Heart left ventricle (tissue), 16 donors: ENCODE measurements at regions not wholly inside any gene's neighbourhood (a gene's known extent, or its start where the extent isn't known, plus 50 kb on each side); places are given as distances from the start of the nearest gene placed in this dataset.

ENCODE experiments used
- ATAC-seq, 4 donors: fragments of 200-7000 bp; cut with Tn5 transposase; one replicate each; pipeline ENCODE4 v1.9.1; 2020 to 2022; ENCODE audit warnings: moderate library complexity in 4 of 4, mild to moderate bottlenecking in 3 of 4, moderate number of reproducible peaks in 1 of 4
- DNase-seq, 5 donors: peaks; one replicate each; pipeline ENCODE4 v3.0.0-alpha.2; 2020
- H3K27ac ChIP-seq, 12 donors: fragments of 200-600 bp; sonication (generic) in 4 of 12; one replicate each; pipeline versions ENCODE4 v1.5.0 to v1.8.0; 2016 to 2022; ENCODE audit warnings: mild to moderate bottlenecking in 2 of 12
- H3K27me3 ChIP-seq, 9 donors: fragments of 200-600 bp; sonication (generic) in 2 of 9; one replicate each; pipeline versions ENCODE4 v1.5.1 to v1.8.0; 2016 to 2022; ENCODE audit warnings: mild to moderate bottlenecking in 3 of 9
- H3K36me3 ChIP-seq, 9 donors: fragments of 200-600 bp; sonication (generic) in 2 of 9; one replicate each; pipeline versions ENCODE4 v1.5.0 to v1.8.0; 2018 to 2022; ENCODE audit warnings: mild to moderate bottlenecking in 2 of 9
- H3K4me1 ChIP-seq, 12 donors: fragments of 200-600 bp; sonication (generic) in 4 of 12; one replicate each; pipeline versions ENCODE4 v1.5.0 to v1.8.0; 2016 to 2022; ENCODE audit warnings: mild to moderate bottlenecking in 3 of 12
- H3K4me3 ChIP-seq, 12 donors: fragments of 200-600 bp; sonication (generic) in 4 of 12; one replicate each; pipeline versions ENCODE4 v1.5.0 to v1.8.0; 2017 to 2022; ENCODE audit warnings: mild to moderate bottlenecking in 9 of 12, moderate library complexity in 4 of 12
- H3K9me3 ChIP-seq, 12 donors: fragments of 200-600 bp; sonication (generic) in 4 of 12; one replicate each; pipeline versions ENCODE4 v1.5.0 to v1.8.0; 2016 to 2022; ENCODE audit warnings: mild to moderate bottlenecking in 1 of 12
- CTCF ChIP-seq, 12 donors: fragments of 200-600 bp; sonication (generic) in 4 of 12; IDR thresholded peaks; one replicate each; pipeline versions ENCODE4 v1.5.0 to v1.8.0; 2018 to 2022; ENCODE audit warnings: antibody characterized with exemption in 12 of 12, mild to moderate bottlenecking in 5 of 12
- POLR2A ChIP-seq, 2 donors: fragments of 450-650 bp; IDR thresholded peaks; one replicate each; pipeline ENCODE4 v1.6.1; 2017; ENCODE audit warnings: antibody characterized with exemption in 2 of 2, mild to moderate bottlenecking in 2 of 2, moderate library complexity in 2 of 2
- WGBS, 4 donors: extraction: QIAGEN DNeasy Blood & Tissue Kit in 2 of 4; methylation state at CpG; one replicate each; pipeline versions ENCODE4 v1.1.5 to v1.1.7; 2013 to 2018; 5-methylcytosine and 5-hydroxymethylcytosine counted together
- intact Hi-C, 10 donors: fragments of 100-400 bp; cut with DNase I; formaldehyde crosslinking; loops; one replicate each; pipeline versions ENCODE4 v1.11.1 to v1.14.2; 2022
- donor health status: ischemic (EF 13 %, LVEDD 7.1; RV severe dilation, severe dysfunction).
- donor health status: healthy with polysubstance abuse.
- donor health status: DM: no; HTN: yes; CAD: no.
- donor health status: DM: no; HTN: no; CAD: no.
- donor health status: ischemic (EF 25% LVEDD 6.9; RV normal size, moderate dysfunction).
- donor health status: ischemic (EF 25% LVEDD 5.7; RV mildly dilated, moderate dysfunction).
- donor health status: healthy.
- donor health status: DM: yes; HTN: yes; CAD: no.
- donor health status: ischemic (EF 35%, LVEDD 5.7; RV mildly dilated, moderate dysfunction).
- donor health status: nonischemic (EF 11% LVEDD 7.7; RV severe dilation, severe dysfunction).
- donor health status: DM: yes; HTN: yes; CAD: no.
- donor health status: PGD.
- donor health status: ischemic (EF 29% LVEDD 5.4; RV normal size, mild dysfunction).
- donor health status: nonischemic (EF 23%, LVEDD 6.1; RV moderate dilation, normal function).

DNA sequence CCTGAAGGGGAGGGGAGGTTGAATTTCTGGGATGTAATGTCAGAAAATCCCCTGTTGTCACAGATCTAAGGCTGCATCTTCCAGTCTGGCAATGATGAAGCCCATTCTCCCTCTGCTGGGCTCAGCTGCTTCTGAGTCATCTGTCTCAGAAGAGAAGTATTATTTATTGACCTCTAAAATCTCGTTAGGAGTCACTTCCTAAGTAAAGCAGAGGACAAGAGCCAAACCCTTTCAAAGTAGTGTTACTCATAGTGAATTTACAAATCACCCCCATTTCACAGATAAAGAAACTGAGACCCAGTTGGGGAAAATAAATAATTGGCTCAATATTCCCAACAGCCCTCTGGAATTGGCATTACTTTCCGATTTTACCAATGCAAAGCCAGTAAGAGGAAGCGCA is 167.3 kb upstream of the SKOR2 start:
- Histone ChIP-seq H3K27ac (no peak overlapping the region), H3K4me3 (no peak overlapping the region), H3K9me3 (no peaks in the 10 kb centered on the region), H3K36me3 (no peaks in the 10 kb centered on the region), H3K4me1 (no peaks in the 10 kb centered on the region), H3K27me3 (peaks cover 0 to 38% (median 12%) of the 10 kb centered on the region in 9 donors)
- WGBS, 4 donors = 51 to 65% (median 60%) methylated on average over 3 of the region's 3 CpGs
- ATAC-seq (no peak), DNase-seq (no peak)
- TF ChIP-seq POLR2A (IDR thresholded peaks at IDR 0.05) = no peak
- no peak for TF ChIP-seq CTCF (IDR thresholded peaks at IDR 0.05)
- intact Hi-C loops = no loop called here

DNA sequence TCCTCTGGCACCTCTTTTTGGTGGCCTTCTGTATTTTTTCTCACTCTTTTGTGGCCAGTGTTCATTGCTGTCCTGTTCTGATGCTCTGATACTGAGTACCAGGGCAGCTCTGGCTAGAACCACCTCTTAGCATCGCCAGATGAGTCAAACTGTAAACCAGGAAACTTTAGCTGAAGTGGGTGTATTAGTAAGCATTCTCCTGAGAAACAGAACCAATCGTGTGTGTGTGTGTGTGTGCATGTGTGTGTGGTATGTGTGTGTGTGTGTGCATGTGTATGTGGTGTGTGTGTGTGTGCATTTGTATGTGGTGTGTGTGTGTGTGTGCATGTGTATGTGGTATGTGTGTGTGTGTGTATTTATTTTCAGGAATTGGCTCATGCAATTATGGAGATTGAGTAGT is 166.3 kb upstream of the SKOR2 start:
- intact Hi-C loops = no loop called here
- WGBS, 4 donors = 68 to 84% (median 75%) methylated on average over 2 of the region's 2 CpGs
- Histone ChIP-seq H3K27me3 (peaks cover 0 to 38% (median 12%) of the 10 kb centered on the region in 9 donors), H3K27ac (no peak overlapping the region), H3K36me3 (no peaks in the 10 kb centered on the region), H3K9me3 (no peaks in the 10 kb centered on the region), H3K4me3 (no peak overlapping the region), H3K4me1 (no peaks in the 10 kb centered on the region)
- no peak for TF ChIP-seq POLR2A (IDR thresholded peaks at IDR 0.05)
- no peak for TF ChIP-seq CTCF (IDR thresholded peaks at IDR 0.05)
- ATAC-seq = no peak
- no peak for DNase-seq

DNA sequence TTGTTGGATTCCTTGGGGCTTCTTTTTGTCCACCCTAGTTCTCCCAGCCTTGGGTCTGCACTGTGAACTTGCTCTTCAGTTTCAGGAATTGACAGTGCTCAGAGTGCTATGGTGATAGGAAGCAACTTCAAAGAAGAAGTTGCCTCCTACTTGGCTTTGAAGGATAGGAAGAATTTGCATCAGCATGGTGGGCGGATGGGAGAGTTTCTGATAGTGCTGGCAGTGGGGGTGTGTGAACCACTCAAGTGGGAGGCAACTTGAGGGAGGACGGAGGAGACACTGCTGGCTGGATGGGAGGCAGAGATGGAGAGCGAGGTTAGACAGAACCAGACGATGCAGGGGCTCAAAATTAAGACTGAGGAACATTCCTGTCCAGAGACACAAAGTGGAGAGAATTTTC is 164.4 kb upstream of the SKOR2 start:
- H3K27me3 ChIP-seq = peaks cover 0 to 38% (median 12%) of the 10 kb centered on the region in 9 donors
- WGBS, 4 donors = 36 to 46% (median 39%) methylated on average over 4 of the region's 4 CpGs

DNA sequence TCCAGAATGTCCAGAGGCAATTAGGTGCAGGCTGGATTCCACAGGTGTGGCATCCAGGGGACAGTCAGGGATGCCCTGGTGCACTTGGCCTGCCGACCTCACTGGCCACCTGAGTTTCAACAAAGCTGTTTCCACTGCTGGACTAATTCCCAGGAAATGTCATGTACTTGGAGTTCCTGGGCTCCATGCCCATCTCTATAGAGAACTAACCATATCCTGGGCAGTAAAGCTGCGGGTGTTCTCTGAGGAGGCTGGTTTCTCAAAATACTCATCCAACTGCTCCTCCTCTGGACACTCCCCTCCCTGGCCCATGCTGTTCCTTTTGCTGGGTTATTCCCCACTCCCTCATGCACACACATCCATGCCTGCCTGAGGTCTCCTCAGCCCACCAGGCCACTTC is 161.9 kb upstream of the SKOR2 start:
- peaks cover 0 to 6% (median 0%) of the 10 kb centered on the region in 12 donors for H3K4me1 ChIP-seq
- no peak overlapping the region for H3K4me3 ChIP-seq
- ATAC-seq (peak in 3 of 4 donors; percentile 11 to 65 (median 50)), DNase-seq (no peak)
- no peaks in the 10 kb centered on the region for H3K9me3 ChIP-seq
- no peaks in the 10 kb centered on the region for H3K36me3 ChIP-seq
- intact Hi-C loops = no loop called here
- TF ChIP-seq CTCF (IDR thresholded peaks at IDR 0.05) (no peak), POLR2A (IDR thresholded peaks at IDR 0.05) (no peak)
- WGBS, 4 donors = 15 to 29% (median 17%) methylated on average over 2 of the region's 2 CpGs
- H3K27me3 ChIP-seq = peaks cover 0 to 24% (median 12%) of the 10 kb centered on the region in 9 donors
- H3K27ac ChIP-seq = no peak overlapping the region

More for the DNA sequence above, 164.4 kb upstream of the SKOR2 start:
- TF ChIP-seq POLR2A (IDR thresholded peaks at IDR 0.05) = no peak
- TF ChIP-seq CTCF (IDR thresholded peaks at IDR 0.05) = no peak
- H3K36me3 ChIP-seq = no peaks in the 10 kb centered on the region
- intact Hi-C loops = no loop called here
- H3K27ac ChIP-seq = no peak overlapping the region
- ATAC-seq (no peak), DNase-seq (no peak)
- H3K4me3 ChIP-seq = no peak overlapping the region
- no peaks in the 10 kb centered on the region for H3K9me3 ChIP-seq
- peaks cover 0 to 6% (median 0%) of the 10 kb centered on the region in 12 donors for H3K4me1 ChIP-seq
